HCT116 (cell line): ENCODE measurements at regions not wholly inside any gene's neighbourhood (a gene's known extent, or its start where the extent isn't known, plus 50 kb on each side); places are given as distances from the start of the nearest gene placed in this dataset.

Source experiments
- ATAC-seq: fragments of 200-7000 bp; cut with Tn5 transposase; 2 replicates; pipeline ENCODE4 v1.9.1; 2020; ENCODE audit warnings: mild to moderate bottlenecking, moderate library complexity
- BruUV-seq: library from RNA; stranded (reverse); fragments of 400-500 nt; replicated peaks from 2 replicates; lab custom pipeline; 2021; lab: Mats Ljungman, UMichigan
- CTCF ChIA-PET: fragments of 300-600 bp; sonication (Branson Sonifier 250); formaldehyde crosslinking; loops from one replicate; lab custom pipeline; 2021; ENCODE audit warnings: antibody characterized with exemption; lab: Charles Lee
- POLR2A ChIA-PET: fragments of 300-600, 350-600 bp; sonication (Branson Sonifier 250); formaldehyde crosslinking; loops from one replicate; lab custom pipeline; 2021; ENCODE audit warnings: antibody characterized with exemption; lab: Charles Lee
- RAD21 ChIA-PET, 2 experiments: fragments of 300-600 bp; sonication (Branson Sonifier 250); formaldehyde crosslinking; loops; one replicate each; lab custom pipeline; 2023; ENCODE audit warnings: low total read pairs in 2 of 2; ENCODE audit not compliant: uncharacterized antibody in 2 of 2, unreplicated experiment in 2 of 2, low non-redundant PET in 1 of 2; lab: Charles Lee
- DNase-seq: peaks from one replicate; pipeline ENCODE4 v3.0.0-alpha.2; 2010; ENCODE audit warnings: low read depth, low spot score
- H2AFZ ChIP-seq: fragments of 200-600 bp; shearing (Covaris generic), sonication (generic); 2 replicates; pipeline ENCODE4 v1.6.1; 2017; ENCODE audit warnings: low read depth, mixed run types, mixed read lengths, antibody characterized with exemption, low read length; ENCODE audit not compliant: poor library complexity, severe bottlenecking
- H3K27ac ChIP-seq: 2 replicates; pipeline ENCODE4 v1.5.1; 2012; ENCODE audit warnings: low read depth, low read length
- H3K27me3 ChIP-seq: fragments of 200-600 bp; sonication (generic); 2 replicates; pipeline ENCODE4 v1.6.1; 2016; ENCODE audit warnings: mixed run types, low read length, mixed read lengths; ENCODE audit not compliant: insufficient read depth
- H3K36me3 ChIP-seq, 2 experiments: fragments of 200-500 bp in 1 of 2; fragments of 200-600 bp in 1 of 2; sonication (Bioruptor generic) in 1 of 2; sonication (generic) in 1 of 2; 2 replicates each; pipeline versions ENCODE4 v1.5.1 to v1.6.1; 2014 to 2016; ENCODE audit warnings: low read length in 2 of 2, inconsistent platforms in 1 of 2, mixed read lengths in 1 of 2, mixed run types in 1 of 2; ENCODE audit not compliant: insufficient read depth in 2 of 2, control insufficient read depth in 1 of 2
- H3K4me1 ChIP-seq, 2 experiments: fragments of 200-600 bp in 1 of 2; sonication (generic) in 1 of 2; 2 replicates each; pipeline versions ENCODE4 v1.5.1 to v1.6.1; 2012 to 2017; ENCODE audit warnings: low read length in 2 of 2, inconsistent platforms in 1 of 2, mild to moderate bottlenecking in 1 of 2, mixed read lengths in 1 of 2, mixed run types in 1 of 2, moderate library complexity in 1 of 2; ENCODE audit not compliant: insufficient read depth in 2 of 2, control insufficient read depth in 1 of 2
- H3K4me2 ChIP-seq: fragments of 200-600 bp; sonication (generic); 2 replicates; pipeline ENCODE4 v1.6.1; 2017; ENCODE audit warnings: mixed run types, low read length, mixed read lengths
- H3K4me3 ChIP-seq, 2 experiments: fragments of 200-600 bp in 1 of 2; sonication (generic) in 1 of 2; replicated peaks in 1 of 2; 2 replicates each; pipeline ENCODE4 v1.5.1; 2011 to 2016; ENCODE audit warnings: low read length in 2 of 2, control low read depth in 1 of 2, low read depth in 1 of 2, mild to moderate bottlenecking in 1 of 2, mixed read lengths in 1 of 2, mixed run types in 1 of 2
- H3K79me2 ChIP-seq: fragments of 200-600 bp; sonication (generic); 2 replicates; pipeline ENCODE4 v1.6.1; 2017; ENCODE audit warnings: mild to moderate bottlenecking, mixed run types, low read length, moderate library complexity, mixed read lengths; ENCODE audit not compliant: insufficient read depth
- H3K9ac ChIP-seq: fragments of 200-600 bp; sonication (generic); 2 replicates; pipeline ENCODE4 v1.6.1; 2016; ENCODE audit warnings: low read length, mixed read lengths
- H3K9me2 ChIP-seq: fragments of 200-600 bp; sonication (generic), shearing (Covaris generic); 2 replicates; pipeline ENCODE4 v1.6.1; 2017; ENCODE audit warnings: mixed run types, mild to moderate bottlenecking, moderate library complexity; ENCODE audit not compliant: insufficient read depth
- H3K9me3 ChIP-seq, 2 experiments: fragments of 200-500 bp in 1 of 2; fragments of 200-600 bp in 1 of 2; sonication (Bioruptor generic) in 1 of 2; sonication (generic) in 1 of 2; 2 replicates each; pipeline ENCODE4 v1.6.1; 2014 to 2017; ENCODE audit warnings: low read length in 2 of 2, mixed read lengths in 2 of 2, inconsistent platforms in 1 of 2, low read depth in 1 of 2, mild to moderate bottlenecking in 1 of 2, mixed run types in 1 of 2, moderate library complexity in 1 of 2; ENCODE audit not compliant: control insufficient read depth in 1 of 2, insufficient read depth in 1 of 2
- H4K20me1 ChIP-seq: fragments of 200-600 bp; sonication (generic), shearing (Covaris generic); 2 replicates; pipeline ENCODE4 v1.6.1; 2017; ENCODE audit warnings: mixed run types, mild to moderate bottlenecking, moderate library complexity; ENCODE audit not compliant: insufficient read depth
- ATF3 ChIP-seq: IDR thresholded peaks from 2 replicates; pipeline ENCODE4 v1.6.1; 2012
- CBX3 ChIP-seq: IDR thresholded peaks from 2 replicates; pipeline ENCODE4 v1.6.1; 2012; ENCODE audit warnings: low read depth
- CEBPB ChIP-seq: IDR thresholded peaks from 2 replicates; pipeline ENCODE4 v1.6.1; 2012; ENCODE audit warnings: low read depth
- CTCF ChIP-seq, 3 experiments: fragments of 200-600 bp in 1 of 3; sonication (generic) in 1 of 3; IDR thresholded peaks in 2 of 3; conservative IDR thresholded peaks in 1 of 3; 2 replicates each; pipeline ENCODE4 v1.5.1; 2012 to 2017; ENCODE audit warnings: low read depth in 2 of 3, low read length in 2 of 3, antibody characterized with exemption in 1 of 3, borderline replicate concordance in 1 of 3, control low read depth in 1 of 3, mild to moderate bottlenecking in 1 of 3, mixed read lengths in 1 of 3, mixed run types in 1 of 3, moderate library complexity in 1 of 3; ENCODE audit not compliant: insufficient read depth in 1 of 3
- EGR1 ChIP-seq: IDR thresholded peaks from 2 replicates; pipeline ENCODE4 v1.6.1; 2012; ENCODE audit warnings: low read depth
- ELF1 ChIP-seq: IDR thresholded peaks from 2 replicates; pipeline ENCODE4 v1.6.1; 2012; ENCODE audit warnings: low read depth, borderline replicate concordance
- EZH2 ChIP-seq: fragments of 200-600 bp; sonication (generic); IDR thresholded peaks from 2 replicates; pipeline ENCODE4 v1.6.1; 2017; ENCODE audit warnings: antibody characterized with exemption, mixed run types
- EZH2phosphoT487 ChIP-seq: fragments of 200-600 bp; IDR thresholded peaks from 2 replicates; pipeline ENCODE4 v1.6.1; 2018; ENCODE audit warnings: antibody characterized with exemption, borderline replicate concordance
- FOSL1 ChIP-seq: IDR thresholded peaks from 2 replicates; pipeline ENCODE4 v1.6.1; 2012; ENCODE audit warnings: low read depth
- JUND ChIP-seq: IDR thresholded peaks from 2 replicates; pipeline ENCODE4 v1.6.1; 2012
- MAX ChIP-seq: IDR thresholded peaks from 2 replicates; pipeline ENCODE4 v1.6.1; 2012
- POLR2AphosphoS5 ChIP-seq: IDR thresholded peaks from 2 replicates; pipeline ENCODE4 v1.6.1; 2011; ENCODE audit warnings: mild to moderate bottlenecking, low read depth, low read length, moderate library complexity
- SIN3A ChIP-seq: IDR thresholded peaks from 2 replicates; pipeline ENCODE4 v1.6.1; 2012; ENCODE audit warnings: low read depth
- TCF7L2 ChIP-seq: IDR thresholded peaks from 2 replicates; pipeline ENCODE4 v1.7.0; 2011; ENCODE audit warnings: borderline replicate concordance, inconsistent platforms; ENCODE audit not compliant: insufficient read depth, insufficient read length; ENCODE audit errors: extremely low read depth
- ZFX ChIP-seq: fragments of 450-650 bp; IDR thresholded peaks from 2 replicates; pipeline ENCODE4 v1.6.1; 2017
- ZNF274 ChIP-seq: fragments of 200-500 bp; sonication (Bioruptor generic); IDR thresholded peaks from 2 replicates; pipeline ENCODE4 v1.6.1; 2014; ENCODE audit warnings: mild to moderate bottlenecking, low read depth, low read length, inconsistent platforms
- intact Hi-C: fragments of 100-400 bp; cut with micrococcal nuclease; formaldehyde crosslinking; loops from 2 replicates; pipeline ENCODE4 v1.10.0; 2022

GRCh38 chr17:21476867-21477266 is 100.7 kb downstream of the KCNJ12 start:
- ChIA-PET POLR2A (no interaction called here), RAD21 (no interaction called here), CTCF (no interaction called here)
- H3K36me3 ChIP-seq: no peaks in the 10 kb centered on the region
- no peaks in the 10 kb centered on the region for H3K4me1 ChIP-seq
- H4K20me1 ChIP-seq: no peaks in the 10 kb centered on the region
- BruUV-seq: no TSS peak
- peaks cover 0 to 9% of the 10 kb centered on the region in 2 experiments; a peak in 1 of 4 replicates for H3K9me3 ChIP-seq
- no peak overlapping the region for H2AFZ ChIP-seq
- H3K79me2 ChIP-seq: no peaks in the 10 kb centered on the region
- no peak overlapping the region for H3K27ac ChIP-seq
- intact Hi-C loops: no loop called here
- peaks cover 26% of the 10 kb centered on the region for H3K27me3 ChIP-seq
- H3K9ac ChIP-seq: no peak overlapping the region
- no peak overlapping the region for H3K4me2 ChIP-seq
- no peaks in the 10 kb centered on the region for H3K9me2 ChIP-seq
- TF ChIP-seq TCF7L2: no peak
- TF ChIP-seq SIN3A: no peak
- TF ChIP-seq ZNF274: no peak
- TF ChIP-seq CTCF (IDR thresholded peaks at IDR 0.05 in 2 of 3, conservative IDR thresholded peaks at IDR 0.05 in 1 of 3; ENCODE audit: borderline replicate concordance in 1 of 3, insufficient read depth in 1 of 3, low read depth in 2 of 3, low read length in 2 of 3): no peak
- no peak for TF ChIP-seq CBX3
- TF ChIP-seq FOSL1: no peak
- no peak for TF ChIP-seq EZH2phosphoT487
- TF ChIP-seq ATF3: no peak
- TF ChIP-seq ELF1: no peak
- no peak for TF ChIP-seq MAX
- no peak for TF ChIP-seq EGR1
- no peak for TF ChIP-seq ZFX
- no peak for TF ChIP-seq POLR2AphosphoS5
- no peak for TF ChIP-seq EZH2
- no peak for TF ChIP-seq JUND
- no peak for TF ChIP-seq CEBPB
- DNase-seq: no peak
- no peak for ATAC-seq
- H3K4me3 ChIP-seq: no peak overlapping the region
